NB4 (cell line): ENCODE measurements at regions not wholly inside any gene's neighbourhood (a gene's known extent, or its start where the extent isn't known, plus 50 kb on each side); places are given as distances from the start of the nearest gene placed in this dataset.

ENCODE experiments used
- DNase-seq: peaks from one replicate; pipeline ENCODE4 v3.0.0; 2010; ENCODE audit warnings: low read depth
- H3K4me3 ChIP-seq: one replicate; pipeline ENCODE4 v1.5.1; 2011; ENCODE audit warnings: mild to moderate bottlenecking, low read depth, low read length, moderate library complexity
- MYC ChIP-seq: IDR thresholded peaks from 2 replicates; pipeline ENCODE4 v1.6.1; 2011; ENCODE audit warnings: low read depth, low read length
- POLR2A ChIP-seq: IDR thresholded peaks from 2 replicates; pipeline ENCODE4 v1.6.1; 2011; ENCODE audit warnings: mild to moderate bottlenecking; ENCODE audit not compliant: insufficient read length; ENCODE audit errors: extremely low read depth
- TF ChIP-seq, protein P1 (sequence below): IDR thresholded peaks from one replicate; pipeline ENCODE4 v1.5.1; 2012; ENCODE audit warnings: low read depth, low read length
- TF ChIP-seq, protein P2 (sequence below): IDR thresholded peaks from 2 replicates; pipeline ENCODE4 v1.6.1; 2011; ENCODE audit warnings: low read depth, low read length

DNA sequence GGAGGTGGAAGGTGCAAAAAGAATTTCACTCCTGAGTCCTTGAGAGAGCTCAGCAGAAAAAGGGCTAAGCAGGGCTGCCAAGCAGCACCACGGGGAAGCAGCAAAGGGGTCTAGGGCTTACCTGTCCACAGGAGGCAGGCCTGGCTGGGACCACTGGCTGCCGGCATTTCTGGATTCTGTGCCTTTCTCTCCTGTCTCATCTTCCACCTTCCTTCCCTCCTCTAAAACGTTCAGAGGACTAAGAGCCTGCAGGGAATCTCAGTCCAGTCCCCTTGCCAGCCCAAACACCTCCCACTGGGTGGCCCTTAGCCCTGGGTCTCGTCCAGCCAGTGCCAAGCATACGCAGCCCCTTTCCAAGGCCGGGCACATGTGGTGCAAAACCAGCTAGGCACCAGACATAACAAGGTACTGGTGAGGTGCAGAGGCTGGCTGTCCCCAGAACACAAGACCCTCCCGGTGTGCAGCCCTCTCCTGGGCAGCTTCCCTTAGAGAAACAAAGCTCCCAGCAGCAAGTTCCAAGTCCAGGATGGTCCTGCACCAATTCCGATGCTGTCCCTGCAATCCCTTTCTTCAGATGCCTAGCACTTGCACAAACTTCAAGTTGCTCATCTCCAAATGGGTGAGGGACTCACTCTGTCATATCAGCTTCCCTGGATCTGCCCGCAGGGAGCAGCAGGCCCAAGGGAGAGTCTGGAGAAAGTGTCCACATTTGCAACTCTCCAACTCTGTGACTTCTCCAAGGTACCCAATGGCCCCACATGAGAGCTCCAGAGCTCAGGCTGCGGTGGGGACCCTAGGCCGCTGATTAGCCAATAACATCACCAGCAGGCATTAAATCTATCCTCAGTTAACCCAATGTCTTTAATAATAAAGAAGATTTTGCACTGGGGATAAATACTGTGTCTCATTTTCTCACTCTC, 126.3 kb downstream of the C5orf15 start:
- no peak for DNase-seq
- H3K4me3 ChIP-seq, result no peak overlapping the region
- TF ChIP-seq POLR2A, result no peak
- TF ChIP-seq, protein P1, sequence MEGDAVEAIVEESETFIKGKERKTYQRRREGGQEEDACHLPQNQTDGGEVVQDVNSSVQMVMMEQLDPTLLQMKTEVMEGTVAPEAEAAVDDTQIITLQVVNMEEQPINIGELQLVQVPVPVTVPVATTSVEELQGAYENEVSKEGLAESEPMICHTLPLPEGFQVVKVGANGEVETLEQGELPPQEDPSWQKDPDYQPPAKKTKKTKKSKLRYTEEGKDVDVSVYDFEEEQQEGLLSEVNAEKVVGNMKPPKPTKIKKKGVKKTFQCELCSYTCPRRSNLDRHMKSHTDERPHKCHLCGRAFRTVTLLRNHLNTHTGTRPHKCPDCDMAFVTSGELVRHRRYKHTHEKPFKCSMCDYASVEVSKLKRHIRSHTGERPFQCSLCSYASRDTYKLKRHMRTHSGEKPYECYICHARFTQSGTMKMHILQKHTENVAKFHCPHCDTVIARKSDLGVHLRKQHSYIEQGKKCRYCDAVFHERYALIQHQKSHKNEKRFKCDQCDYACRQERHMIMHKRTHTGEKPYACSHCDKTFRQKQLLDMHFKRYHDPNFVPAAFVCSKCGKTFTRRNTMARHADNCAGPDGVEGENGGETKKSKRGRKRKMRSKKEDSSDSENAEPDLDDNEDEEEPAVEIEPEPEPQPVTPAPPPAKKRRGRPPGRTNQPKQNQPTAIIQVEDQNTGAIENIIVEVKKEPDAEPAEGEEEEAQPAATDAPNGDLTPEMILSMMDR, result no peak
- TF ChIP-seq, protein P2, sequence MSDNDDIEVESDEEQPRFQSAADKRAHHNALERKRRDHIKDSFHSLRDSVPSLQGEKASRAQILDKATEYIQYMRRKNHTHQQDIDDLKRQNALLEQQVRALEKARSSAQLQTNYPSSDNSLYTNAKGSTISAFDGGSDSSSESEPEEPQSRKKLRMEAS, result no peak
- TF ChIP-seq MYC, result no peak

DNA sequence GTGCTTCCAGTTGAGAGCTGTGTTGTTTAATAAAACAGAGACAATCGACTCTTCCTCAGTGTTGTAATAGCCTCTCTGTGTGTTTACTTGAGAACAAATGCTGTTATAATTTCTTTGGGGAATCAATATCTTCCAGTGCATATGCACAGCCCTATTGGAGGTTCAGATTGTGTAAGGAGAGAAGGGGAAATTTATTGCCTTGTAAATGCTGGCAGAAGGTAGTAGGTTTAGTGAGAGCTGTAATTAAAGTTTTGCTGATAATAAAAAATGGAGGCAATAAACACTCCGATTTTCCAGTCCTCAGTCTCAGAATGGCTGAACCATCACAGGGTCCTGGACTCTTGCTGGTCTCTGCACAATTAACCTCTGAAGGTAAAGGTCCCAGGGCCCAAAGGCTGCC, 128.3 kb downstream of the C5orf15 start:
- no peak overlapping the region for H3K4me3 ChIP-seq
- no peak for DNase-seq
- TF ChIP-seq, protein P1, result no peak
- TF ChIP-seq, protein P2, result no peak
- TF ChIP-seq MYC (no peak), POLR2A (no peak)

DNA sequence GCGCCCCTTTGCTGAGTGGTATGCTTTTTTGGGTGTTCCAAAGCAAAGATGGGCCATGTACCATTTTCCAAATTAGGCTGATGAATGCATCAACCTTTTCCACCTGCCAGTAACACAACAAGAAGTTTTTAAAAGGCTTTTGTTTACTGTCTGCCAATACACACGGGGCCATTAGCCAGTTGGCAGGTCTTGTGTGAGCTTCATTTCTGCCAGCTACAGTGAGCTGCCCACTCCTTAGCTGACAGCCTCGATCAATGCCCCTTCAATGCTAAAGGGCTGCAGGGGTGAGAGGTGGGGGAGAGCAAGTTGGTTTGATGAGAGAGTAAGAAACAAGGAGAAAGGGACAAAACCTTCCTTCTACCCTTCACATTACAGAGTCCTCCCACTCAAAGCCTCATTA, 128.7 kb downstream of the C5orf15 start:
- no peak for DNase-seq
- no peak for TF ChIP-seq POLR2A
- TF ChIP-seq, protein P2, result no peak
- TF ChIP-seq MYC, result no peak
- TF ChIP-seq, protein P1, result no peak

DNA sequence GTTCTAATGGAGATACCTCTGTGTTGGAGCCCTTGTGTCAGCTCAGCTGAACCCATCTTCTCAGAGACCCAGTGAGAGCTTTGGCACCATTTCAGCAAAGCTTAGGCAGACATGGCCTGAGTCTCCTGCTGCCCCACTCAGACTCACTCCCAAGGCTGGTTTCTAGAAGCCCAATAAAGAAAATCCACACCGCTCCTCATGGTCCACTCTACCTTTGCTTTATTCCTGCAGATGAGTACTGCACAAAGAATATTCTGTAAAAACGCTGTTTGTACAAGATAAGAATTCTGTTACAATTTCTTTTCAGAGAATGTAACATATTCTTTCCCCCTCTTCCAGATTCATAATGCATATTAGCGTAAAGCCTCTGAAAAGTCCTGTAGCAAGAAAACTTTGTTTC, 129.3 kb downstream of the C5orf15 start:
- no peak for DNase-seq
- no peak for TF ChIP-seq MYC
- TF ChIP-seq, protein P2, result no peak
- no peak for TF ChIP-seq POLR2A
- TF ChIP-seq, protein P1, result no peak
- no peak overlapping the region for H3K4me3 ChIP-seq

More for the DNA sequence above, 128.7 kb downstream of the C5orf15 start:
- no peak overlapping the region for H3K4me3 ChIP-seq

DNA sequence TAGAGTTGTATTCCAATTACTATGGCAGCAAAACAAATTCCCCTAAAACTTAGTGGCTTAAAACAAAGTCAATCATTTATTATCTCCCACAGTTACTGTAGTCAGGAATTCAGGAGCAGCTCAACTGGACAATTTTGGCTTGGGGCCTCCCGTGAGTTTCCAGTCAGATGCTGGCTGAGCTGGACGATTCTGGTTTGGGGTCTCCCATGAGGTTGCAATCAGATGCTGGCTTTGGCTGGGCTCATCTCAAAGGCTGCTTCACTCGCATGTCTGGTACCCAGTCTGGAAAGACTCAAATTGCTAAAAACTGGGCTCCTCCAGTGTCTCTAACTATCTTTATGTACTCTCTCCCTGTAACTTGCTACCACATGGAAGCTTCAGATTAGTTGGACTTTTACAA, 130.1 kb downstream of the C5orf15 start:
- DNase-seq, result no peak
- no peak overlapping the region for H3K4me3 ChIP-seq
- TF ChIP-seq POLR2A (no peak), MYC (no peak)
- TF ChIP-seq, protein P2, result no peak
- TF ChIP-seq, protein P1, result no peak
